Fibroblast of lung (primary cell): ENCODE measurements at regions not wholly inside any gene's neighbourhood (a gene's known extent, or its start where the extent isn't known, plus 50 kb on each side); places are given as distances from the start of the nearest gene placed in this dataset.
"Not testable (repeated sequence)": the region's sequence is repeated elsewhere in the genome, so short reads cannot be mapped to it uniquely, and the experiment has no call there.

Experiments used
- DNase-seq, 2 donors: peaks; one replicate each; pipeline versions ENCODE4 v3.0.0 to v3.0.0-alpha.2; 2010; ENCODE audit warnings: low read depth in 2 of 2
- H2AFZ ChIP-seq: 2 replicates; pipeline ENCODE4 v1.5.1; 2012; ENCODE audit warnings: low read length, control low read depth, inconsistent platforms
- H3K27ac ChIP-seq: 2 replicates; pipeline ENCODE4 v1.5.1; 2011; ENCODE audit warnings: low read length, control low read depth; ENCODE audit not compliant: insufficient read depth
- H3K27me3 ChIP-seq: 2 replicates; pipeline ENCODE4 v1.5.1; 2011; ENCODE audit warnings: mild to moderate bottlenecking, low read length; ENCODE audit not compliant: control insufficient read depth, insufficient read depth
- H3K36me3 ChIP-seq: 2 replicates; pipeline ENCODE4 v1.5.1; 2011; ENCODE audit warnings: low read length; ENCODE audit not compliant: control insufficient read depth, insufficient read depth
- H3K4me1 ChIP-seq: 2 replicates; pipeline ENCODE4 v1.5.1; 2011; ENCODE audit warnings: low read length; ENCODE audit not compliant: control insufficient read depth, insufficient read depth; ENCODE audit errors: extremely low read depth
- H3K4me2 ChIP-seq: 2 replicates; pipeline ENCODE4 v1.5.1; 2011; ENCODE audit warnings: low read length, control low read depth; ENCODE audit not compliant: insufficient read depth; ENCODE audit errors: extremely low read depth
- H3K4me3 ChIP-seq, 4 experiments: fragments of 200-600 bp in 1 of 4; sonication (generic) in 1 of 4; replicated peaks in 1 of 4; 2 replicates each; pipeline ENCODE4 v1.5.1; 2011 to 2016; ENCODE audit warnings: low read length in 4 of 4, low read depth in 3 of 4, mild to moderate bottlenecking in 3 of 4, control low read depth in 2 of 4, inconsistent platforms in 1 of 4, mixed read lengths in 1 of 4; ENCODE audit not compliant: insufficient read depth in 1 of 4; ENCODE audit errors: control extremely low read depth in 1 of 4
- H3K79me2 ChIP-seq: 2 replicates; pipeline ENCODE4 v1.5.1; 2012; ENCODE audit warnings: mild to moderate bottlenecking, low read length, inconsistent platforms; ENCODE audit not compliant: control insufficient read depth, insufficient read depth
- H3K9ac ChIP-seq: 2 replicates; pipeline ENCODE4 v1.5.1; 2011; ENCODE audit warnings: mild to moderate bottlenecking, low read length, control low read depth; ENCODE audit not compliant: insufficient read depth
- H3K9me3 ChIP-seq: 2 replicates; pipeline ENCODE4 v1.5.1; 2012; ENCODE audit warnings: low read depth, low read length; ENCODE audit not compliant: control insufficient read depth, insufficient read depth
- H4K20me1 ChIP-seq: 2 replicates; pipeline ENCODE4 v1.5.1; 2011; ENCODE audit warnings: low read length; ENCODE audit not compliant: control insufficient read depth, insufficient read depth; ENCODE audit errors: extremely low read depth
- CTCF ChIP-seq, 2 donors: IDR thresholded peaks in 1 of 2; conservative IDR thresholded peaks in 1 of 2; 1 replicate in 1 of 2; 2 replicates in 1 of 2; pipeline ENCODE4 v1.5.1; 2011 to 2012; ENCODE audit warnings: low read length in 2 of 2, control low read depth in 1 of 2, inconsistent platforms in 1 of 2, low read depth in 1 of 2, mild to moderate bottlenecking in 1 of 2
- EZH2 ChIP-seq: IDR thresholded peaks from 2 replicates; pipeline ENCODE4 v1.5.1; 2012; ENCODE audit warnings: low read length, control low read depth, mild to moderate bottlenecking; ENCODE audit errors: missing control alignments

GRCh38 chr2:55766947-55767346 lies 73.3 kb upstream of the PNPT1 start:
- no peak overlapping the region for H2AFZ ChIP-seq
- no peaks in the 10 kb centered on the region for H3K36me3 ChIP-seq
- no peak overlapping the region for H3K4me2 ChIP-seq
- no peaks in the 10 kb centered on the region for H4K20me1 ChIP-seq
- no peak overlapping the region for H3K4me3 ChIP-seq
- H3K27me3 ChIP-seq: no peaks in the 10 kb centered on the region
- no peaks in the 10 kb centered on the region for H3K9me3 ChIP-seq
- TF ChIP-seq EZH2 (no peak), CTCF (conservative IDR thresholded peaks at IDR 0.05 in 1 of 2, IDR thresholded peaks at IDR 0.05 in 1 of 2; ENCODE audit: low read depth in 1 of 2, low read length in 2 of 2) (no peak)
- no peaks in the 10 kb centered on the region for H3K79me2 ChIP-seq
- no peaks in the 10 kb centered on the region for H3K4me1 ChIP-seq
- H3K27ac ChIP-seq: no peak overlapping the region
- no peak overlapping the region for H3K9ac ChIP-seq
- DNase-seq: no peak

- H3K27ac ChIP-seq, H3K4me3 ChIP-seq, H3K4me2 ChIP-seq: not testable (repeated sequence)
Observed at GRCh38 chr2:55765708-55766107, 72.1 kb upstream of the PNPT1 start.

GRCh38 chr2:55763721-55764120 lies 70.1 kb upstream of the PNPT1 start:
- no peak overlapping the region for H3K9ac ChIP-seq
- H3K27ac ChIP-seq: no peak overlapping the region
- H3K79me2 ChIP-seq: no peaks in the 10 kb centered on the region
- no peaks in the 10 kb centered on the region for H3K27me3 ChIP-seq
- no peaks in the 10 kb centered on the region for H3K36me3 ChIP-seq
- H3K4me3 ChIP-seq: no peak overlapping the region
- no peak overlapping the region for H3K4me2 ChIP-seq
- no peaks in the 10 kb centered on the region for H3K9me3 ChIP-seq
- H2AFZ ChIP-seq: no peak overlapping the region
- TF ChIP-seq EZH2 (no peak), CTCF (conservative IDR thresholded peaks at IDR 0.05 in 1 of 2, IDR thresholded peaks at IDR 0.05 in 1 of 2; ENCODE audit: low read depth in 1 of 2, low read length in 2 of 2) (no peak)
- no peaks in the 10 kb centered on the region for H4K20me1 ChIP-seq
- H3K4me1 ChIP-seq: no peaks in the 10 kb centered on the region
- DNase-seq: no peak

More at GRCh38 chr2:55765708-55766107, 72.1 kb upstream of the PNPT1 start:
- not testable (repeated sequence) for DNase-seq, H3K9me3 ChIP-seq, H3K27me3 ChIP-seq, H3K36me3 ChIP-seq, H4K20me1 ChIP-seq, H2AFZ ChIP-seq, H3K9ac ChIP-seq, H3K79me2 ChIP-seq, H3K4me1 ChIP-seq

GRCh38 chr2:55761526-55761925 lies 67.9 kb upstream of the PNPT1 start:
- Histone ChIP-seq H3K4me3 (no peak overlapping the region), H3K9me3 (no peaks in the 10 kb centered on the region), H3K4me1 (no peaks in the 10 kb centered on the region), H3K27me3 (no peaks in the 10 kb centered on the region), H3K79me2 (no peaks in the 10 kb centered on the region), H3K9ac (no peak overlapping the region), H2AFZ (no peak overlapping the region), H3K27ac (no peak overlapping the region), H3K4me2 (no peak overlapping the region), H4K20me1 (no peaks in the 10 kb centered on the region), H3K36me3 (no peaks in the 10 kb centered on the region)
- peak; percentile 55 to 63 for DNase-seq
- TF ChIP-seq EZH2 (no peak), CTCF (conservative IDR thresholded peaks at IDR 0.05 in 1 of 2, IDR thresholded peaks at IDR 0.05 in 1 of 2; ENCODE audit: low read depth in 1 of 2, low read length in 2 of 2) (no peak)
